Breast epithelium (tissue), 3 donors: ENCODE measurements at regions not wholly inside any gene's neighbourhood (a gene's known extent, or its start where the extent isn't known, plus 50 kb on each side); places are given as distances from the start of the nearest gene placed in this dataset.

Source experiments
- CTCF ChIP-seq, 3 donors: fragments of 450-650 bp; IDR thresholded peaks; one replicate each; pipeline ENCODE4 v1.5.1; 2016 to 2017; ENCODE audit warnings: antibody characterized with exemption in 3 of 3, mild to moderate bottlenecking in 3 of 3, moderate library complexity in 3 of 3
- POLR2A ChIP-seq: fragments of 450-650 bp; IDR thresholded peaks from one replicate; pipeline ENCODE4 v1.6.1; 2016; ENCODE audit warnings: antibody characterized with exemption, mild to moderate bottlenecking, moderate library complexity

- no peak for TF ChIP-seq CTCF (IDR thresholded peaks at IDR 0.05)
- TF ChIP-seq POLR2A, result no peak
These were observed 85.1 kb upstream of the DAAM1 start for GRCh38 chr14:59103396-59103795.
